ENCODE measurements at regions not wholly inside any gene's neighbourhood (a gene's known extent, or its start where the extent isn't known, plus 50 kb on each side); places are given as distances from the start of the nearest gene placed in this dataset.

DNA sequence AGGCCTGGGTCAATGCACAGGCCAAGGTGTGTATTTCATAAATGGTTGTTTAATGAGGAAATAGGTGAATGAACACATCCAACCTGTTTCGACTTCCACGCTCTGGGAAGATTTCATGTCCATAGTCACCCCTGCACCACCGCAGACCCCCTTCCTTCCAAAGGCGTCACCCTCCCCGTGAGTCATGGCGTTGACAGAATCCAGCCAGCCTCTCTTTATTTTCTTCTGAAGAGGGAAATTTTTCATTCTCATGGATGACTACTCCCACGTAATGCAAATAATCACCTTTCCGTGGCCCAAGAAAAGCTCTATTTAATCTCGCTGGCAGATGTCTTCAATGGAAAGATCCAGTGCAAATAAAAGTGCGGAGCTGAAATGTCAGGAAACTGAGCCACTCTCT, 75.3 kb upstream of the FOXK1 start:
- TF ChIP-seq, protein P1, sequence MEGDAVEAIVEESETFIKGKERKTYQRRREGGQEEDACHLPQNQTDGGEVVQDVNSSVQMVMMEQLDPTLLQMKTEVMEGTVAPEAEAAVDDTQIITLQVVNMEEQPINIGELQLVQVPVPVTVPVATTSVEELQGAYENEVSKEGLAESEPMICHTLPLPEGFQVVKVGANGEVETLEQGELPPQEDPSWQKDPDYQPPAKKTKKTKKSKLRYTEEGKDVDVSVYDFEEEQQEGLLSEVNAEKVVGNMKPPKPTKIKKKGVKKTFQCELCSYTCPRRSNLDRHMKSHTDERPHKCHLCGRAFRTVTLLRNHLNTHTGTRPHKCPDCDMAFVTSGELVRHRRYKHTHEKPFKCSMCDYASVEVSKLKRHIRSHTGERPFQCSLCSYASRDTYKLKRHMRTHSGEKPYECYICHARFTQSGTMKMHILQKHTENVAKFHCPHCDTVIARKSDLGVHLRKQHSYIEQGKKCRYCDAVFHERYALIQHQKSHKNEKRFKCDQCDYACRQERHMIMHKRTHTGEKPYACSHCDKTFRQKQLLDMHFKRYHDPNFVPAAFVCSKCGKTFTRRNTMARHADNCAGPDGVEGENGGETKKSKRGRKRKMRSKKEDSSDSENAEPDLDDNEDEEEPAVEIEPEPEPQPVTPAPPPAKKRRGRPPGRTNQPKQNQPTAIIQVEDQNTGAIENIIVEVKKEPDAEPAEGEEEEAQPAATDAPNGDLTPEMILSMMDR (conservative IDR thresholded peaks at IDR 0.05; ENCODE audit: low read length): no peak
- no peak for TF ChIP-seq EZH2phosphoT487 (IDR thresholded peaks at IDR 0.05; ENCODE audit: borderline replicate concordance)

Measured in Loucy (cell line).